ENCODE measurements at regions not wholly inside any gene's neighbourhood (a gene's known extent, or its start where the extent isn't known, plus 50 kb on each side); places are given as distances from the start of the nearest gene placed in this dataset.

- DNase-seq (no peak), ATAC-seq (ENCODE audit: low read depth) (no peak)
- Mint-ChIP-seq H3K36me3 (ENCODE audit: low read depth) (no peaks in the 10 kb centered on the region), H3K27ac (no peak overlapping the region), H3K4me1 (no peaks in the 10 kb centered on the region), H3K9me3 (no peaks in the 10 kb centered on the region), H3K4me3 (no peak overlapping the region), H3K27me3 (peaks cover 3% of the 10 kb centered on the region)
- POLR2A ChIA-PET: no interaction called here
- CTCF ChIA-PET: no interaction called here
- TF ChIP-seq CTCF (IDR thresholded peaks at IDR 0.05): no peak
- intact Hi-C loops (cut with micrococcal nuclease): no loop called here
Measured at GRCh38 chr2:16362611-16363010, 303.0 kb downstream of the CYRIA start.

GRCh38 chr2:16361261-16361995 lies 304.2 kb downstream of the CYRIA start:
- no peak overlapping the region for H3K27ac Mint-ChIP-seq
- no peaks in the 10 kb centered on the region for H3K9me3 Mint-ChIP-seq
- no peak for ATAC-seq (ENCODE audit: low read depth)
- H3K4me1 Mint-ChIP-seq: no peaks in the 10 kb centered on the region
- ChIA-PET CTCF (no interaction called here), POLR2A (no interaction called here)
- no peak for TF ChIP-seq CTCF (IDR thresholded peaks at IDR 0.05)
- no peak overlapping the region for H3K4me3 Mint-ChIP-seq
- H3K36me3 Mint-ChIP-seq (ENCODE audit: low read depth): no peaks in the 10 kb centered on the region
- DNase-seq: no peak
- intact Hi-C loops (cut with micrococcal nuclease): no loop called here
- peaks cover 3% of the 10 kb centered on the region for H3K27me3 Mint-ChIP-seq

GRCh38 chr2:16359961-16360360 lies 305.7 kb downstream of the CYRIA start:
- CTCF ChIA-PET: no interaction called here
- H3K4me3 Mint-ChIP-seq: no peak overlapping the region
- H3K36me3 Mint-ChIP-seq (ENCODE audit: low read depth): no peaks in the 10 kb centered on the region

GRCh38 chr2:16357188-16357587 lies 308.4 kb downstream of the CYRIA start:
- H3K4me1 Mint-ChIP-seq: no peaks in the 10 kb centered on the region
- H3K36me3 Mint-ChIP-seq (ENCODE audit: low read depth): no peaks in the 10 kb centered on the region
- TF ChIP-seq CTCF (IDR thresholded peaks at IDR 0.05): no peak
- POLR2A ChIA-PET: no interaction called here
- CTCF ChIA-PET: no interaction called here
- peaks cover 3% of the 10 kb centered on the region for H3K9me3 Mint-ChIP-seq
- peaks cover 3% of the 10 kb centered on the region for H3K27me3 Mint-ChIP-seq
- ATAC-seq (ENCODE audit: low read depth): no peak
- no peak for DNase-seq
- no peak overlapping the region for H3K27ac Mint-ChIP-seq
- intact Hi-C loops (cut with micrococcal nuclease): no loop called here
- no peak overlapping the region for H3K4me3 Mint-ChIP-seq

More at GRCh38 chr2:16359961-16360360, 305.7 kb downstream of the CYRIA start:
- no peak for DNase-seq
- Mint-ChIP-seq H3K9me3 (no peaks in the 10 kb centered on the region), H3K27me3 (peaks cover 3% of the 10 kb centered on the region), H3K27ac (no peak overlapping the region), H3K4me1 (no peaks in the 10 kb centered on the region)
- POLR2A ChIA-PET: no interaction called here
- no peak for ATAC-seq (ENCODE audit: low read depth)
- no peak for TF ChIP-seq CTCF (IDR thresholded peaks at IDR 0.05)
- intact Hi-C loops (cut with micrococcal nuclease): no loop called here

DNA sequence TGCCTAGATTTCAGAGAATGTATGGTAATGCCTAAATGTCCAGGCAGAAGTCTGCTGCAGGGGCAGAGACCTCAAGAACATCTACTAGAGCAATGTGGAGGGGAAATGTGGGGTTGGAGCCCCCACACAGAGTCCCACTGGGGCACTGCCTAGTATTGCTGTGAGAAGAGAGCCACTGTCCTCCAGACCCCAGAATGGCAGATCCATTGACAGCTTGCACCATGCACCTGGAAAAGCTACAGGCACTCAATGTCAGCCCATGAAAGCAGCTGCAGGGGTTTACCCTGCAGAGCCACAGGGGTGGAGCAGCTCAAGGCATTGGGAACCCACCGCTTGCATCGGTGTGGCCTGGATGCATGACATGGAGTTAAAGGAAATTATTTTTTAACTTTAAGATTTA lies 314.1 kb downstream of the CYRIA start:
- Mint-ChIP-seq H3K4me1 (no peaks in the 10 kb centered on the region), H3K4me3 (no peak overlapping the region), H3K27ac (no peak overlapping the region), H3K9me3 (peaks cover 14% of the 10 kb centered on the region), H3K27me3 (no peaks in the 10 kb centered on the region), H3K36me3 (ENCODE audit: low read depth) (no peaks in the 10 kb centered on the region)
- TF ChIP-seq CTCF (IDR thresholded peaks at IDR 0.05): no peak
- ChIA-PET POLR2A (no interaction called here), CTCF (no interaction called here)
- intact Hi-C loops (cut with micrococcal nuclease): no loop called here
- ATAC-seq (ENCODE audit: low read depth) (no peak), DNase-seq (no peak)

All from activated B cell treated with CpG ODN at 0.5 μM for 24 hours (primary cell).